ENCODE measurements at regions not wholly inside any gene's neighbourhood (a gene's known extent, or its start where the extent isn't known, plus 50 kb on each side); places are given as distances from the start of the nearest gene placed in this dataset.

DNA sequence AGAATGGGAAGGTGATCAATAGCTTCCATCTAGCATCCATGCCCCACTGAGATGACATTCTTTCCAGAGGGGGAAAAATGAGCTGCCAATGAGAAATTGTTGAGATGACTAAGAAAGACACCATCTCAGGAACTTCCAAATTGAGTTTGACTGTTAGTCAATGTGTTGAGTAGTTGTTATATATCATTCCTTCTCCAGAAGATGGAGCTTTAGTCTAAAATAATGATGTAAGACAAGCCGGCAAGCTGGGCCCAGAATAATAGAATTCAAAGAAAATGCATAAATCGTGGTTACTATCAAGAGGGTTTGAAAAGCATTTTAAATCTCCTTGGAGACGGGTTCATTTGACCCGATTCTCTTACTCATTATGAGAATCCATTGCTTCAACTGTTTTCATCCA is 71.0 kb upstream of the ATF7IP2 start:
- intact Hi-C loops (cut with DNase I; ENCODE audit: low total_unique reads) (no loop called here), in situ Hi-C loops (cut with MboI; ENCODE audit: low pct_ligation_motif_present in 1 of 4, low pct_unique_long_range_greater_than_20kb in 1 of 4, low sequenced_read_pairs in 3 of 4) (no loop called here)
- WGBS, 2 donors (ENCODE audit: low coverage in 1 of 2) = 51 to 61% methylated on average over 3 to 4 of the region's 4 CpGs
- no peaks in the 10 kb centered on the region for H3K9me3 ChIP-seq
- H3K36me3 ChIP-seq = no peaks in the 10 kb centered on the region
- TF ChIP-seq POLR2A (IDR thresholded peaks at IDR 0.05) = no peak
- DNase-seq = no peak
- H3K4me3 ChIP-seq = no peak overlapping the region
- H3K27me3 ChIP-seq = no peaks in the 10 kb centered on the region
- H3K27ac ChIP-seq = no peak overlapping the region
- no peaks in the 10 kb centered on the region for H3K4me1 ChIP-seq

DNA sequence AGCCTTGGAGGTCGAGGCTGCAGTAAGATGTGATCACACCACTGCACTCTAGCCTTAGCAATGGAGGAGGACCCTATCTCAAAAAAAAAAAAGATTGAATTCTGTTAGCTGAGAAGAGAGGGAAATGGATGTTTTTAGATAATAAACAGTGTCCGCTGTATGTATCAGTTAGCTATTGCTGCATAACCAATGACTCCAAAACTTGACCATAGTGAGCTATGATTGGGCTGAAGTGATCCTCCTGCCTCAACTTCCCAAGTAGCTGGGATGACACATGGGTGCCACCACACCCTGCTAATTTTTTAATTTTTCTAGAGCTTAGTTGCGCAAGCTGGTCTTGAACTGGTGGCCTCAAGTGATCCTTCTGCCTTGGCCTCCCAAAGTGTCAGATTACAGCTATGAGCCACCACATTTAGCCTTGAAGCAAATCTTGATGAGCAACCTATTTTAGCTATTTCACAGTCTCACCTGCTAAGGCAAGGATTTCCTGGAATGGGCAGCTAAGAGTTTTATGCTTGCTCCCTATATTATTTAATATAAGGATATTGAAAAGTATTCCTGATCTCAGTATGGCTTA is 68.3 kb upstream of the ATF7IP2 start:
- in situ Hi-C loops (cut with MboI; ENCODE audit: low pct_ligation_motif_present in 1 of 4, low pct_unique_long_range_greater_than_20kb in 1 of 4, low sequenced_read_pairs in 3 of 4) = no loop called here
- Histone ChIP-seq H3K4me1 (no peaks in the 10 kb centered on the region), H3K9me3 (no peaks in the 10 kb centered on the region), H3K36me3 (no peaks in the 10 kb centered on the region), H3K4me3 (no peak overlapping the region), H3K27me3 (no peaks in the 10 kb centered on the region), H3K27ac (no peak overlapping the region)
- WGBS, 2 donors (ENCODE audit: low coverage in 1 of 2) = 61 to 88% methylated on average over 2 to 3 of the region's 3 CpGs
- intact Hi-C loops (cut with DNase I; ENCODE audit: low total_unique reads) = no loop called here
- no peak for TF ChIP-seq POLR2AphosphoS5 (IDR thresholded peaks at IDR 0.05)
- no peak for TF ChIP-seq EP300 (IDR thresholded peaks at IDR 0.05; ENCODE audit: low read depth)
- TF ChIP-seq, protein P1, sequence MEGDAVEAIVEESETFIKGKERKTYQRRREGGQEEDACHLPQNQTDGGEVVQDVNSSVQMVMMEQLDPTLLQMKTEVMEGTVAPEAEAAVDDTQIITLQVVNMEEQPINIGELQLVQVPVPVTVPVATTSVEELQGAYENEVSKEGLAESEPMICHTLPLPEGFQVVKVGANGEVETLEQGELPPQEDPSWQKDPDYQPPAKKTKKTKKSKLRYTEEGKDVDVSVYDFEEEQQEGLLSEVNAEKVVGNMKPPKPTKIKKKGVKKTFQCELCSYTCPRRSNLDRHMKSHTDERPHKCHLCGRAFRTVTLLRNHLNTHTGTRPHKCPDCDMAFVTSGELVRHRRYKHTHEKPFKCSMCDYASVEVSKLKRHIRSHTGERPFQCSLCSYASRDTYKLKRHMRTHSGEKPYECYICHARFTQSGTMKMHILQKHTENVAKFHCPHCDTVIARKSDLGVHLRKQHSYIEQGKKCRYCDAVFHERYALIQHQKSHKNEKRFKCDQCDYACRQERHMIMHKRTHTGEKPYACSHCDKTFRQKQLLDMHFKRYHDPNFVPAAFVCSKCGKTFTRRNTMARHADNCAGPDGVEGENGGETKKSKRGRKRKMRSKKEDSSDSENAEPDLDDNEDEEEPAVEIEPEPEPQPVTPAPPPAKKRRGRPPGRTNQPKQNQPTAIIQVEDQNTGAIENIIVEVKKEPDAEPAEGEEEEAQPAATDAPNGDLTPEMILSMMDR (IDR thresholded peaks at IDR 0.05) = no peak
- no peak for TF ChIP-seq POLR2A (IDR thresholded peaks at IDR 0.05)
- DNase-seq = no peak

DNA sequence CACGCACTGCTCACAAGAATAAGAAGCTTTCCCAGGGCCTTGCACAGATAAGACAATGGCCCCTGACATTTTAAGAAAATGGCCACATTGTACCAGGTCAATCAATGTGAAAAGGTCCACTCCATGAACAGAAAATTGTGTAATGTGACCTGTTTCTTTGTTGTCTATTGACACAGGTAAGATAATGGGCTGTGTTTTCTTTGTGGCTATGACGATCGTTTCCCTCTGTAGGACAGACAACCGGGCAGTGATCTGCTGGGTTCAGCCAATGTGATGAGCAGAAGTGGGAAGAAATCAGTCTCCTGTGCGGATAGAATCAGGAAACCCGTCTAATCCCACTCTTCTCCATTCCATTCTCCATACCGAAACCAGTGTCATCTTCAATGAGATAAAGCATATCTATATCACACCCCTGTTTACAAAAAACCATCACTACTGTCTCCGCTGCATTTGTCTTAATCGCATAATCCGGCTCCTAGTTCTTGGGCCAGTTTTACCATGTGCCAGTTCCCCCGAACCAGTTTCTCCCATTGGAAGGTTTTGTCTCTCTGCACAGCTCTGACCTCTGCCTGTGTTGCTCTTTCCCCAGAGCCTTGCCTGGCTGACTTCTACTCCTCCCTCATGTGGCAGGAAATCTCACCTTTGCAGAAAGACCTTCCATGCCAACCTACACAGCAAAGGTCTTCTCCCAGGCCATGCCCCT is 66.9 kb upstream of the ATF7IP2 start:
- WGBS, 2 donors (ENCODE audit: low coverage in 1 of 2) = 78 to 91% methylated on average over 9 to 11 of the region's 11 CpGs
- DNase-seq = no peak
- no peaks in the 10 kb centered on the region for H3K27me3 ChIP-seq
- TF ChIP-seq POLR2AphosphoS5 (IDR thresholded peaks at IDR 0.05) = no peak
- TF ChIP-seq, protein P1 (IDR thresholded peaks at IDR 0.05) = no peak
- no peak for TF ChIP-seq EP300 (IDR thresholded peaks at IDR 0.05; ENCODE audit: low read depth)
- TF ChIP-seq POLR2A (IDR thresholded peaks at IDR 0.05) = no peak
- no peak overlapping the region for H3K4me3 ChIP-seq
- no peaks in the 10 kb centered on the region for H3K9me3 ChIP-seq
- no peaks in the 10 kb centered on the region for H3K36me3 ChIP-seq
- intact Hi-C loops (cut with DNase I; ENCODE audit: low total_unique reads) (no loop called here), in situ Hi-C loops (cut with MboI; ENCODE audit: low pct_ligation_motif_present in 1 of 4, low pct_unique_long_range_greater_than_20kb in 1 of 4, low sequenced_read_pairs in 3 of 4) (no loop called here)
- no peaks in the 10 kb centered on the region for H3K4me1 ChIP-seq
- no peak overlapping the region for H3K27ac ChIP-seq

DNA sequence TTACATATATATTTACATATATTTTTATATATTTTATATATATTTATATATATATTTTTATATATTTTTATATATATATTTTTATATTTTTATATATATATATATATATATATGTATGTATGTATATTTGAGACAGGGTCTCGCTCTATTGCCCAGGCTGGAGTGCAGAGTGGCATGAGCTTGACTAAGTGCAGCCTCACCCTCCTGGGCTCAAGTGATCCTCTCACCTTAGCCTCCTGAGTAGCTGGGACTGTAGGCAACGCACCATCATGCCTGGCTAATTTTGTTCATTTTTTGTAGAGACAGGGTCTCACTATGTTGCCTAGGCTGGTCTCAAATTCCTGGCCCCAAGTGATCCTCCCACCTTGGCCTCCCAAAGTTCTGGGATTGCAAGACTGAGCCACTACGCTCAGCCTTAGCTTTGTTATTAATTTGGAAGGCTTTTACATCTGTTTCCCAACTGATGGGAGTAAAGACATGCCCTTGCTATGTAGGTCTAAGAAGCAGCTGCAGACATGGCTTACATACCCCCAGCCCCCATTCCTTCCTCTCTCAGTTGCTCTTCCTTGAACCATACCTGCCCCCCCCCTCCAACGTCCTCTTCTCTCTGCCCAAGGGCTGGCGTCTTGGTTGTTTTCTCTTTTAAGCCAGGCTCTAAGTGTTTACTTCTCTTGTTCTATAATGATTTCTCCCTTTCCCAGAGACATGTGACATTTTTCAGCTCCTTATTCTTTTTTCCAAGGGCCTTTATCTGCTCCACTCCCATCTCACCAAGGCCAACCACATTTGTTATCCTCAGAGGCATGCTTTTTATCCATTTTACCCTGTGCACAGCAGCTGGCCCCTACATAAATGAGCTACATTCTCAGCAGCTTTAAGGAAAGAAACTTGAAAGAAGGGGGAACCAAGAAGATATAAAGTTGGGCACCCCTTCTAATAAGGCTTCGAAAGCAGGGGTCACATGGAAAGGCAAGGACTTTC is 64.2 kb upstream of the ATF7IP2 start:
- intact Hi-C loops (cut with DNase I; ENCODE audit: low total_unique reads) = no loop called here
- Histone ChIP-seq H3K36me3 (no peaks in the 10 kb centered on the region), H3K4me3 (no peak overlapping the region), H3K4me1 (no peaks in the 10 kb centered on the region), H3K27ac (no peak overlapping the region), H3K9me3 (no peaks in the 10 kb centered on the region), H3K27me3 (no peaks in the 10 kb centered on the region)
- 76 to 83% methylated on average over 4 to 6 of the region's 6 CpGs for WGBS, 2 donors (ENCODE audit: low coverage in 1 of 2)
- in situ Hi-C loops (cut with MboI; ENCODE audit: low pct_ligation_motif_present in 1 of 4, low pct_unique_long_range_greater_than_20kb in 1 of 4, low sequenced_read_pairs in 3 of 4) = no loop called here
- TF ChIP-seq POLR2AphosphoS5 (IDR thresholded peaks at IDR 0.05) = no peak
- TF ChIP-seq EP300 (IDR thresholded peaks at IDR 0.05; ENCODE audit: low read depth) = no peak
- TF ChIP-seq, protein P1 (IDR thresholded peaks at IDR 0.05) = no peak
- TF ChIP-seq POLR2A (IDR thresholded peaks at IDR 0.05) = no peak
- no peak for DNase-seq

Data from transverse colon (tissue), 4 donors.